HG03565 (cell line): ENCODE measurements at regions not wholly inside any gene's neighbourhood (a gene's known extent, or its start where the extent isn't known, plus 50 kb on each side); places are given as distances from the start of the nearest gene placed in this dataset.
A peak's percentile ranks its signal among the peaks of the same experiment; 100 is the strongest.

Experiments used
- ATAC-seq: cut with Tn5 transposase; IDR thresholded peaks from one replicate; pipeline ENCODE4 v1.9.1; 2021; ENCODE audit warnings: mild to moderate bottlenecking, moderate library complexity; ENCODE audit not compliant: unreplicated experiment

DNA sequence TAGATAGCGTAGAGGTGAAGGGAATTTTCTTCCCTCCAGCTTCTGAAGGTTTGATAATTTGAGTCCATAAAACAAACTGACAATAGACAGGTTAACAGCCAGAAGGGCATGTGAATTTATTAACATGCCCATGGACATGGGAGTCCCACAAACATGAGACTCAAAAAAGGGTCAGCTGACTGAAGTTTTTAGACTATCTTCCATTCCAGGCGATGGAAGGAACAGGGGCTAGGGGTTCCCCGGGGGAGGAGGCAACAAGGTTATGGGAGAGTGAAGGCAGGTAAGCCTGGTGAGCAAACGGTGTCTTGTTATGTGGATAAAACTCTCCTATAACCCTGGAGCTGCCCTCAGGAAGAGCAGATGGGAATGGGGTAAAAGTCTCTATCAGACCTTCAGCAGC lies 81.5 kb upstream of the SORBS2 start:
- ATAC-seq, result no peak

DNA sequence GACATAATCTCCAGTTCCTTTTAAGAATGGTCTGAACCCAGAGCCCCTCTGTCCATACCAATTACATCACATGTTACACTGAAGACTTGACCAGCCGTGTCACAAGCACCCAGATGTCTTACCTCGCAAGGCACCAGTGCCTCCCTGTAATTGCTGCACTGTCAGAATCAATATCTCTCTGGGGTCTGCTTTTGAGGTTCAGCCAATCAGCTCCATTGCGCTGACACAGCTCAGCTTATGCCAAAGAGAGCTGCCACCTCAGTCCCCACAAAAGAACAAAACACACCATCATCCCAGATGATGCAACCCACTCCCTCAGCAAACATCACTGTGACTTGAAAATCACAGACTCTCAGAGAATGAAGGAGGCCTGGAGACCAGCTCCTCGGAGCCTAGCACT lies 82.5 kb upstream of the SORBS2 start:
- no peak for ATAC-seq

DNA sequence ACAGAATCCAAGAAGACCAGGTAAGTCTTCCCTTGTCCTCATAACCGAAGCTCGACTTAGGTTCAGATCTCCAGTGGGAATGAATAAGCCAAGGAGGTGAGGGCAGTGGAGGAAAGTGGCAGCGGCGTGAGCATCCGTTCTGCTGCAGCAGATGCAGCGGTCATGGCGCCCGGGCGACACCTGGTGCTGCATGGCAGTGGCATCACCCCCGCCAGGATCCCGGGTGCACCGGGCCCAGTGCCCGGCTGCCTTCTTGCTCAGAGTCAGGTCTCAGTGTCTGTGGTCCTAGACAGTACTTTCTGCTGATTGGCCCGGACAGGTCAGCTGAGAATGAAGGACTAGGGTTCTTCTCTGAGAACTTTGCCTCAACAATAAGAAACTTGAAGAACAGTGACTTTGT lies 83.4 kb upstream of the SORBS2 start:
- ATAC-seq, result no peak

DNA sequence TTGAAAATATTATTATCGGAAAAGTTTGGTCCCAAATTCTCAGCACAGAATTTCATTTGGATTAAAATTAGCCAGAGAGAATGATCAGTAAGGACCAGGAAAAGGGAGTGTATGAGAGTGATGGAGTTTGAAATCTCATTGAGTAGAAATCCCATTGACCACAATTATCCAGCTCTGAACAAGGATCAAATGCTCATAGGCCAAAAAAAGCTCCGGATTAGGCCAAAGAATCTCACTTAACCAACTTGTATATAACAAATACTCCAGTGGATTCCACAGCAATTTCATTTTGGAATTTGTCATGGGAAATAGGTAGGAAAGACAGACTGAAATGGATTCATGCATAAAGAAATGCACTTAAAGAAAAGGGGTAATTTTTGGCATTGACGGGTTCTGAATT lies 83.9 kb upstream of the SORBS2 start:
- ATAC-seq, result no peak

DNA sequence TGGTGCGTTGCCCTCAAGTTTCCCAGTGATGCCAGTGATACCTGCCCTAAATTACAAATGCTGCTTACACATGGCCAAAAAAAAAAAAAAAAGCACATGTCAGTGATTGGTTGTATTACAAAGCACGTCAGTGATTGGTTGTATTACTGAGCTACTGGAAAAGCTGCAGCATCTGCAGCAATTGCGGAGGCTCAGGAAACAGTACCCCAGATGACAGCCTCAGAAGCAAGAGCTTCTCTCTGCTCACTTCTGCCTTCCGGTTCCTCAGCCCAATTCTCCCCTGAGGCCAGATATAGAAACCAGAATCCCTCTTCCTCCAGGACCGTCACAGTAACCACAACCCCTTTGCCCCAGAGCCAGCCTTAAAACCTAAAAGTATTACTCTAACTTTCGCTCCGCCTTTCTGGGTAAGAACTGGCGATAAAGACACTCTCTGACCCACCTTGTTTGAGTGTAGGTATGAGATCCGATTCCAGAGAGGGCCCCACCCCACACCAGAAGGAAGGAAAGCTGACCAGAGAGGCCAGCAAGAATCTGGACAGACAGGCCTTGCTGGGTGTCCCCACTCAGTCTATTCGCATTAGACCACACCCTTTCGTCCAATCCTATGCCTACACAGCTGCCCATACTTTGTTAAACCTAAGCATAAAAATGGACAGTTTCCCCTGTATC lies 85.0 kb upstream of the SORBS2 start:
- peak; percentile 61 for ATAC-seq

DNA sequence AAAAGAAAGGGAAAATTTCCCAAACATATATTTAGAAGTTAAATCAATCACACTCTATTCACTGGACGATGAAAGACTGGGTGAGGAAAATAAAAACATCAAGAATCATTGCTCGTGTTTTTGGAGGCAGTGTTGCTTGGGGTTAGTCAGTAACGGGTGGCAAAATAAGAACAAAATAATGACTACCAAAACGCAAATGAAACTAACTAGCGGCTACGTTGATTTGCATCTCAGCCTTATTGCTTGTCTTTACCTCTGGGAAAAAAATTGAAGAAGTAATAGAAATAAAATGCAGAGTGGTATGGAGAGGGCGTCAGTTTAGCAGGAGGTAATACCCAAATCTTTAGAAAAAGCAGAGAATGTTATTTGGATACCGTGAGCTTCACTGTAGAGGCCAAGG lies 86.4 kb upstream of the SORBS2 start:
- ATAC-seq, result no peak

DNA sequence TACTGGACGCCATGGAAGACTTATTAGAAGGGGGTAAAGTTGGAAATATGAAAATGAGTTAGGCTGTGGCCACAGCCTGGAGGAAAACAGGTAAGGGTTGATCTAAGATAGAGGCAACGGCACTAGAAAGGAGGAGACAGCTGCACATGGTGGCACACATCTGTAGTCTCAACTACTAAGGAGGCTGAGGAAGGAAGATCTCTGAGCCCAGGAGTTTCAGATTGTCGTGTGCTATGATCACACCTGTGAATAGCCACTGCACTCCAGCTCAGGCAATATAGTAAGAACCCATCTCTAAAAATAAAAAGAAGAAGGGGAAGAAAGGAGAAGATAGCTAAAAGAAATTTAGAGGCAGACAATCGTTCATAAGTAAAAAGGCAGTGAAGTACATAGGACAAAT lies 87.8 kb upstream of the SORBS2 start:
- ATAC-seq, result no peak

DNA sequence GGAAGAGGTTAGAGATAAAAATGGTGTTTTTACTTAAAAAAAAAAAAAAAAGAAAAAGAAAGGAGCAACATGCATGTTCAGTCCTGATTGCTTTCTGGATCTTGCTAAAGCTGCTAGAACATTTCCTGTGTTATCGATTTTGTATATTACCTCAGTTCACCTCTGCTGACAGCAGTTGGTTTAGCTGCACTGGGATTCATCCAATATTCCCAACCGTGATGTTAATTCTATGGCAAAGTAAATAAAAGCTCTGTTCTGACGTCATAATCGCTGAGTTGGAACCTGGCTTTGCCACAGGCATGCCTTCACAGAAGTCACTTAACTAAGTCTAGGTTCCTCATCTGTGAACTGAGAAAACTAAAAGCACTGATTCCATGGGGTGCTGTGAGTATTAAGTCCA lies 90.7 kb upstream of the SORBS2 start:
- ATAC-seq, result no peak

DNA sequence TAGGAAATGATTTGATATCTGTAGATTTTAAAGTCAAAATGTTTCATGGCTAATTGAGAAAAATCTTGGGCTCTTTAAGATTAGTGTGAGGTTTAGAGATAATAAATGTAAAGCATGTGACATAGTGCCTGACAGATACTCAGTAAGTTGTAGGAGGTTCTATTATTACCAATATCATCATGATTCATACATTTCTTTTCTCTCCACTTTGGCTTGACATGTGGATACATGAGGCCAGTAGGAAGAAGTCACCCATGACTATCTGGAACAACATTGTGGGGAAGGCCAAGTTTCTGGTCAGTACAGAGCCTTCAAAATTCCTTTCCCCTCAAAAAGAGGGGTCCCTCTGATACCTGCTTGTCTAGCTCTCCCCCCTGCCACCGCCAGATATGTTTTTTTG lies 91.2 kb upstream of the SORBS2 start:
- no peak for ATAC-seq

DNA sequence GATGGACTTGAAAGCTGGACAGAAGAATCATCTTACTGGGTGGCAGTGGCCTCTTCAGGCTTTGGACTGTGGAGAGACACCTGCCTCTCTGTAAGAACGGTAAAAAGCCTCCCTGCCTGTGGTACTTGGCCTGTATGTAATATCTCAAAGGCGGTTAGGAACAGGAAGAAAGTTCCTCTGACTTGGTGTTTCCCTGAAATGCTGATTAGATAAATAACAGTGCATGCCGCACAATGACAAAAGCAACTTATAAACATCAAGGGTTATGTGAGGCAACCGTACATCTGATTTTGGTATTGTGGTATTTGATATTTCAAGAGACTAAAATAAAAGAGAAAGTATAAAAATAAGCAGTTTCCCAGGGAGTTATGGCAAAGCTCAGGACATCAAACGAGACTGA lies 92.4 kb upstream of the SORBS2 start:
- no peak for ATAC-seq

DNA sequence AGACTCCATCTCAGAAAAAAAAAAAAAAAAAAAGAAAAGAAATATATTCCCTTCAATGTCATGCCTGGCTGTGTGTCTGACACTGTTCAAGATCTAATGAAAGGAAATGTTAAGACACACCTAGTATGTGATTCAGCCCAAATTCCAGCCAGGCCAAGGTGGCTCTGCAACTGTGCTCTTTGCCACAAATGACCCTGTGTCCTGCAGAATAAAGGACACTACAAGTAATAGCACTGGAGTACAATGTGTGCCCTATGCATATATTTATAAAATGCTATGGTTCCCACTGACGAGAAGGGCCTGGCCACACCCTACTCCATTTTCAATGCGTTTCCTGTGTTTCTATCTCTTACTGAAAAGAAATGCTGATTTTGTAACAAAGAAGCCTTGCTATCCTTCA lies 98.0 kb upstream of the SORBS2 start:
- no peak for ATAC-seq

DNA sequence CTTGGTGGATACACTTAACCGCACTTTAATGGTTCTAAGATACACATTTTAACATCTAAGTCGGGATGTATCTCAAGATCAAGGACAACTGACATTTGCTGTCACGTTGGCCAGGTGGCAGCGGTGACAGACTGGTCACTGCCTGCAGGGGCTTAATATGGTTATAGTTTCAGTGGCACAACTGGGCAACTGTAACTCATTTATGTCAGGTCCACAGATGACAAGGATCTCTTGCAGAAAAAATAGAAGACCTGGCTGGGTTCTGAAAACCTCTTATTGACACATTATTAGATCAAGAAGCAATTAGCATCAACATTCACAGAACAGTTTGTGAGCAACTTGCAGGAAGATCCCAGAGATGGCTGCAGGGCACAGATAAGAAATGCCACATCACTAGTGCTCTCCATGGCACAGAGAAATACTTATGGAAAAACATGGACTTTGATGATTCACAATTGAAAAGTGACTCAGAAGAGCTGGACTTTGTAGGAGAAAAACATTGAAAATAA lies 99.6 kb upstream of the SORBS2 start:
- ATAC-seq, result no peak

DNA sequence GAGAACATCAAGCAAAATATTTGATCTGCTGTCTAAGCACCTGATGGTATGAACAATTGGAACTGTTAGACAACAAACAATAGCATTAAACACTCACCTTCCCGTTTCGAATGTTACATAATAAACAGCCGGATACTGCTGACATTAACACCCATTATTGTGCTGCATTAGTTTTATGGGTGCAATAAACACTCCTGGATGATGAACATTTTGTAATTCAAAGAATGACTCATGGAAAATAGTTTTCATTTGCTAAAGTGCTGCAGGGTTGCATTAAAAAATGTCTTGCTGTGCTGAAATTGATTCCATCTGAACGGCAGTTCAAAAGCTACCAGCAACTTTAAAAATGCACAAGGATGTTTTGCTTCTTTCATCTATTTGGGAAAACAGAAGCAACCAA lies 100.8 kb upstream of the SORBS2 start:
- ATAC-seq, result no peak

DNA sequence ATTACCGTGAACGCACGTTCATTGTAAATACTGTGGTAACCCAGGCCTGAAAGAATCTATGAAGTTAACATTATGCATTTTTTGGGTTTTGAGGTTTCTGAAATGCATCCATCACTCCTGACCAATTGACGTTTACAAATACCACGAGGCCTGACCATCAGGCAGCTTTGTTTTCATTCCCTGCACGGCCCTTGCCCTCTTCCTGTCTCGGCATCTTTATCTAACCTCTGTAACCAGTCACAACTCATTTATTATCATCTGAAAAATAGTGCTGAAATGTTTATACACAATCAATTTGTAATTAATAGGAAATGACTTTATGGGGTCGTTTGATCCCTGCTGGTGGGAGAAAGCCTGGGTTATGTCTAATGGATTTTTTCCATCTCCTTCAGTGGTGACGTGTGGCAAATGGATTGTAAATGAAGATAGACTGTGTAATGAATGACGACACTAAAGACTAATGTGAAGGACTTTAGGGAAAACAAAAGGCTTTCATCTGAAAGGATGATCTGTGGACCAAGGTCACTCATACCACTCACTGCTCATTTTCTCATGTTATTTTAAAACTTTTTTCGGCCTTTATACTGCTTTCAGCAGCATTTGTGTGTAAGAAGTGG lies 102.7 kb upstream of the SORBS2 start:
- ATAC-seq, result no peak

DNA sequence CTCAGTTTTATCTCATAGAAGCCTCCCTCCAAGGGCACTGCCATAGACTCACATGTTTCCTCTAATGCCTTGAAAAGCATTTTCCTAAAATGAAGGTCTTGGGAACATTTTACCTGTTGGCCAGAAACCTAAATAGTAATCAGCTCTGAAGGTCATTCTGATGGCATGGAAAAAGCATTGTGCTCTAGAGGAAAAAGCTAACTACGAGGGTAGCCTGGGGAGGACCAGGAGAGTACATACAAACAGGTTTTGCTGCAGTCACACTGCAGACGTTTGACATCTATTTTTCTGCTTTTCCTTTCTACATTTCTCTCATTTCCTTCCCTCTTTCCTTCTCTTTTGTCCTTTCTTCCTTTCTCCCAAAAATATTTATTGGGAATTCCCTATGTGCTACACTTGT lies 103.3 kb upstream of the SORBS2 start:
- ATAC-seq, result no peak

DNA sequence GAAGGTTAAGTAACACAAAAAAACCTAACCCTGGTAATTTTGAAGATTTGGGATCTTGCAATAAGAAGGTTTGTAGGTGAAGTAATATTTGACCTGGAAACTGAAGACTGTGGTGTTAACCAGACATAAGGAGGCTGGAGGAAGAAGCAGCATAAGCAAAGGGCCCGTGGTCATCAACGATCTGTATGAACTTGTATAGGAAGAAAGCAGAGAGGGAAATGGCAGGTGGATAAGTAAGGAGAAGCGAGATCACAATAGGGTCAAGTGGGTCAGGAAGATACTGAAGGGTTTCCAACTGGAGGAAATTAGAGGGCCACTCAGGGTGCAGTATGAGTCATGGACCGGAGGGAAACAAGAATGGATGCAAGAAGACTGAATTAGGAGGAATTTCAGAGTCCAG lies 103.8 kb upstream of the SORBS2 start:
- no peak for ATAC-seq

DNA sequence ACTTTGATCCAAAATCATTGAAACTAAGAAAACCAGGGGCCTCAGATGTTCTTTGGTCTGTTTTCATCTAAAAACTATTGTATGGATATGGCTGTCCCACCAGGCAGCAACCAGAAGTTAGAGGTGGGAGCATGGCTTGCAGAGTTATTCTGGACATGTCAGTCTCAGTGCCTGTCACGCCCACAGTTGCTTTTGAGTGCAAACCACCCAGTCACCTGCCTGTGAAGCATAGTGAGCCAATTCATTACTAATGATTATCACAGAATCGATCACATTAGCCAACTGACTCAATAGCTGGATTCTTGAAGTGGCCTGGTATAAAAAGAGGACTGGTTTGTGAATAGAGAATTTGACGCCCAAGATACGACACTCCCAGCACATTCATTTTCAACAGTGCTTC lies 104.2 kb upstream of the SORBS2 start:
- no peak for ATAC-seq

DNA sequence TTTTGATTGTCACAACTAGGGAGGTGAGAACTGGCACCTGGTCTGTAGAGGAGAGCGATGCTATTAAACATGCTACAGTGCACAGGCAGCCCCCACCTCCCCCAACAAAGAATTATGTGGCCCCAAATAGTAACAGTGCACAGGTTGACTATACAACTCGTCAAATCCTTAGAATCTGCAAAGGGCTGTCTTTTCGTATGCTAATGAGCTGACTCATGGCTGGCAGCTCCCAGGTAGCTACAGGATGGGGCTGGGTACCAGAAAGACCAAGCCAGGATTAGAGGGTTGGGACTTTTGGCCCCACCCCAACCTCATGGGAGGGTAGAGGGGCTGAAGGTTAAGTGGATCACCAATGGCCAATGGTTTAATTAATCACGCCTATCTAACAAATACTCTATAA lies 104.7 kb upstream of the SORBS2 start:
- no peak for ATAC-seq

DNA sequence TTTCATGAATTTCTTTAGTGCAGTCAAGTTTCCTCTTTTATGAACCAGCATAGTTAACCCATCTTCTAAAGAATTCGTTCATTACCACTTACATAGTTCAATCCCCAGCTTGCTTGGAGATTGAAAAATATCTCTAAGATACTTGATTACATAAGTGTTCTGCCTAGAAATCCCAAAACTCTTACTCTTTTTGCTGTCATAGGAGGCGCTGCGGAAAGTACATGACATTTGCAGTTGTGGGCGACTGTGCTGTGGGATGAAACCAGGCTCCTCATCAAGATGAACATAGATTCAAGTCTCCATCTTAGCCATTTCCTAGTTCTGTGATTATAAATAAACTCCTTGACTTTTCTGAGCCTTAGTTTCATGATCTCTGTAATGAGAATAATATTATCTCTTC lies 107.1 kb upstream of the SORBS2 start:
- no peak for ATAC-seq

DNA sequence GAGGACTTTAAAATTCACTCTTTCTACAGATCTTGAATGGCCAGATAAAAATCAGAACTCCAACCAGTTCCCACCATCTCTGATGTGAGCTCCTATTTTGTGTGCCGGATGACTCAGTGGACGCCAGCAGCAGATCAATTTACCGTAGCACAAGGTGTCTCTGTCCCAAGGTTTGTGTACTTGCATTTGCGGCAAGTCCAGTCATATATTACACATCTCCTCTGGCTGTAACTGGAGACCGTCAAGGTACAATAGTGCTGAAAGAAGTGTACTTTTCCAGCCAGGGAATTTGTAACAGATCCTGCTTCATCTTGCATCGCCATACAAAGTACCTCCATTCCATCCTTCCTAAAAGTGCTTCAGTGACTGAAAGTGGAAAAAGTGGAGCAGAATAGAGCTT lies 108.2 kb upstream of the SORBS2 start:
- ATAC-seq, result no peak

DNA sequence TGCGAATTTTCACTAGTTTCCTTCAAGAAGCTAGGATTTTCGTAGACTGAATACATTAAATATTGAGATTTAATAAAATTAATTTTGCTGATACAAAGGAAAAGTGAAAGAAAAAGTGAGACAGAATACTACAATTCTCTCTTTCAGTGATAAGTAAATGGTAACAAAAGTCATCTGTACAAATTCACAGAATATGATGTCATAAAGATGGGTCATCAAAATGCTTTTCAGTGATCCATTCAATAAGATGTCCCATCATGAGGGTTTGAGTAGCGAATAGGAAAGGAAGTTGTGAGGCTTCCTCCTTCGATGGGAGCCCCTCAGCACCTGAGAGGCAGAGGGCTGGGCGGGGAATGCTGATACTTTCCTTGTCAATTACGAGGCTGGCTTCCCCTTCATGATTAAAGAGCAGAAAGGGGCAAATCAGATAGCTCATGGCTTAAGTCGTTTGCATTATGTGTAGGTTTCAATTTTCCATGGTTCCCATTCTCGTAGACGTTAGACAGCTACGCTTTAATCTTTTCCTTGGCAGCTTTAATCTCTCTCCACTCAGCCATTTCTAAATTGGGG lies 108.8 kb upstream of the SORBS2 start:
- no peak for ATAC-seq
